Esophagus muscularis mucosa (tissue), 4 donors: ENCODE measurements at regions not wholly inside any gene's neighbourhood (a gene's known extent, or its start where the extent isn't known, plus 50 kb on each side); places are given as distances from the start of the nearest gene placed in this dataset.

Experiments
- DNase-seq: peaks from one replicate; pipeline ENCODE4 v3.0.0-alpha.2; 2017; ENCODE audit errors: extremely low spot score
- H3K27ac ChIP-seq, 4 donors: fragments of 200-600 bp; sonication (generic); replicated peaks in 1 of 4; 1 replicate in 3 of 4; 2 replicates in 1 of 4; pipeline ENCODE4 v1.5.1; 2016 to 2019; ENCODE audit warnings: mild to moderate bottlenecking in 1 of 4
- H3K27me3 ChIP-seq, 4 donors: fragments of 200-600 bp; sonication (generic); one replicate each; pipeline versions ENCODE4 v1.5.1 to v1.6.0; 2016 to 2019
- H3K36me3 ChIP-seq, 4 donors: fragments of 200-600 bp; sonication (generic); one replicate each; pipeline ENCODE4 v1.5.1; 2016 to 2019
- H3K4me1 ChIP-seq, 4 donors: fragments of 200-600 bp; sonication (generic); one replicate each; pipeline ENCODE4 v1.5.1; 2016 to 2019
- H3K4me3 ChIP-seq, 4 donors: fragments of 200-600 bp; sonication (generic); 1 replicate in 2 of 4; 2 replicates in 2 of 4; pipeline ENCODE4 v1.5.1; 2016 to 2019; ENCODE audit warnings: mild to moderate bottlenecking in 4 of 4, moderate library complexity in 1 of 4
- H3K9me3 ChIP-seq, 4 donors: fragments of 200-600 bp; sonication (generic); 1 replicate in 3 of 4; 2 replicates in 1 of 4; pipeline ENCODE4 v1.5.1; 2016 to 2019
- CTCF ChIP-seq, 3 experiments: fragments of 200-600 bp in 2 of 3; fragments of 450-650 bp in 1 of 3; sonication (generic) in 2 of 3; IDR thresholded peaks; one replicate each; pipeline ENCODE4 v1.5.1; 2017 to 2019; ENCODE audit warnings: antibody characterized with exemption in 3 of 3, mild to moderate bottlenecking in 2 of 3, moderate library complexity in 1 of 3
- EP300 ChIP-seq: sonication (generic); formaldehyde crosslinking; IDR thresholded peaks from one replicate; pipeline ENCODE4 v1.6.1; 2017; ENCODE audit warnings: antibody characterized with exemption
- POLR2A ChIP-seq: fragments of 450-650 bp; IDR thresholded peaks from one replicate; pipeline ENCODE4 v1.6.1; 2017; ENCODE audit warnings: antibody characterized with exemption, moderate library complexity, mild to moderate bottlenecking, low read depth
- POLR2AphosphoS5 ChIP-seq, 2 donors: sonication (generic); formaldehyde crosslinking; IDR thresholded peaks; one replicate each; pipeline ENCODE4 v1.6.1; 2017; ENCODE audit warnings: antibody characterized with exemption in 2 of 2
- WGBS: methylation state at CpG from one replicate; pipeline ENCODE4 v1.1.5; 2018; 5-methylcytosine and 5-hydroxymethylcytosine counted together
- intact Hi-C: fragments of 100-400 bp; cut with DNase I; formaldehyde crosslinking; loops from one replicate; pipeline ENCODE4 v1.15.1; 2023

GRCh38 chr22:27213766-27214581 is 556.6 kb downstream of the MIAT start:
- Histone ChIP-seq H3K27me3 (no peaks in the 10 kb centered on the region), H3K9me3 (peaks cover 0 to 5% (median 0%) of the 10 kb centered on the region in 4 donors), H3K36me3 (no peaks in the 10 kb centered on the region), H3K4me1 (peaks cover 7 to 51% (median 35%) of the 10 kb centered on the region in 4 donors), H3K4me3 (no peak overlapping the region), H3K27ac (peak overlapping the region; percentile 70 to 84 (median 78))
- WGBS = 83% methylated on average over 17 of the region's 17 CpGs
- intact Hi-C loops = no loop called here
- no peak for DNase-seq
- TF ChIP-seq CTCF (IDR thresholded peaks at IDR 0.05) = no peak
- no peak for TF ChIP-seq POLR2A
- no peak for TF ChIP-seq EP300
- TF ChIP-seq POLR2AphosphoS5 (IDR thresholded peaks at IDR 0.05) = peak in 1 of 2 donors; percentile 22

GRCh38 chr22:27214691-27215090 is 557.3 kb downstream of the MIAT start:
- H3K27ac ChIP-seq = peak overlapping the region; percentile 69 to 84 (median 72)
- H3K4me1 ChIP-seq = peaks cover 7 to 54% (median 39%) of the 10 kb centered on the region in 4 donors
- intact Hi-C loops = no loop called here
- H3K4me3 ChIP-seq = no peak overlapping the region
- H3K27me3 ChIP-seq = no peaks in the 10 kb centered on the region
- H3K9me3 ChIP-seq = peaks cover 0 to 5% (median 0%) of the 10 kb centered on the region in 4 donors
- no peak for DNase-seq
- TF ChIP-seq POLR2A (no peak), CTCF (IDR thresholded peaks at IDR 0.05) (no peak), POLR2AphosphoS5 (IDR thresholded peaks at IDR 0.05) (no peak), EP300 (no peak)
- no peaks in the 10 kb centered on the region for H3K36me3 ChIP-seq
- 83% methylated on average over 6 of the region's 6 CpGs for WGBS

GRCh38 chr22:27215871-27216270 is 558.5 kb downstream of the MIAT start:
- Histone ChIP-seq H3K4me1 (peaks cover 7 to 65% (median 50%) of the 10 kb centered on the region in 4 donors), H3K27me3 (no peaks in the 10 kb centered on the region), H3K27ac (peak overlapping the region in 2 of 4 donors; percentile 75 to 84), H3K36me3 (no peaks in the 10 kb centered on the region), H3K4me3 (no peak overlapping the region), H3K9me3 (peaks cover 0 to 5% (median 0%) of the 10 kb centered on the region in 4 donors)
- no peak for DNase-seq
- intact Hi-C loops = no loop called here
- 86% methylated on average over 5 of the region's 5 CpGs for WGBS
- no peak for TF ChIP-seq EP300
- no peak for TF ChIP-seq POLR2A
- TF ChIP-seq POLR2AphosphoS5 (IDR thresholded peaks at IDR 0.05) = no peak
- no peak for TF ChIP-seq CTCF (IDR thresholded peaks at IDR 0.05)

- Histone ChIP-seq H3K36me3 (no peaks in the 10 kb centered on the region), H3K27me3 (no peaks in the 10 kb centered on the region), H3K4me3 (no peak overlapping the region), H3K4me1 (peaks cover 7 to 66% (median 50%) of the 10 kb centered on the region in 4 donors), H3K27ac (peak overlapping the region in 1 of 4 donors; percentile 22), H3K9me3 (peaks cover 0 to 5% (median 0%) of the 10 kb centered on the region in 4 donors)
- WGBS = 87% methylated on average over 1 of the region's 1 CpG
- no peak for TF ChIP-seq POLR2A
- no peak for TF ChIP-seq POLR2AphosphoS5 (IDR thresholded peaks at IDR 0.05)
- no peak for TF ChIP-seq CTCF (IDR thresholded peaks at IDR 0.05)
- no peak for TF ChIP-seq EP300
- intact Hi-C loops = no loop called here
- no peak for DNase-seq
These were observed 559.1 kb downstream of the MIAT start for GRCh38 chr22:27216444-27216843.
